Suprapubic skin (tissue), 3 donors: ENCODE measurements at regions not wholly inside any gene's neighbourhood (a gene's known extent, or its start where the extent isn't known, plus 50 kb on each side); places are given as distances from the start of the nearest gene placed in this dataset.

Source experiments
- POLR2A ChIP-seq, 2 donors: fragments of 450-650 bp; IDR thresholded peaks; one replicate each; pipeline ENCODE4 v1.6.1; 2017; ENCODE audit warnings: antibody characterized with exemption in 2 of 2, mild to moderate bottlenecking in 2 of 2, moderate library complexity in 2 of 2
- TF ChIP-seq, protein P1 (sequence below), 2 donors: fragments of 200-600 bp in 1 of 2; fragments of 450-650 bp in 1 of 2; sonication (generic) in 1 of 2; IDR thresholded peaks; one replicate each; pipeline ENCODE4 v1.5.1; 2016 to 2019; ENCODE audit warnings: antibody characterized with exemption in 2 of 2, mild to moderate bottlenecking in 1 of 2, moderate library complexity in 1 of 2

DNA sequence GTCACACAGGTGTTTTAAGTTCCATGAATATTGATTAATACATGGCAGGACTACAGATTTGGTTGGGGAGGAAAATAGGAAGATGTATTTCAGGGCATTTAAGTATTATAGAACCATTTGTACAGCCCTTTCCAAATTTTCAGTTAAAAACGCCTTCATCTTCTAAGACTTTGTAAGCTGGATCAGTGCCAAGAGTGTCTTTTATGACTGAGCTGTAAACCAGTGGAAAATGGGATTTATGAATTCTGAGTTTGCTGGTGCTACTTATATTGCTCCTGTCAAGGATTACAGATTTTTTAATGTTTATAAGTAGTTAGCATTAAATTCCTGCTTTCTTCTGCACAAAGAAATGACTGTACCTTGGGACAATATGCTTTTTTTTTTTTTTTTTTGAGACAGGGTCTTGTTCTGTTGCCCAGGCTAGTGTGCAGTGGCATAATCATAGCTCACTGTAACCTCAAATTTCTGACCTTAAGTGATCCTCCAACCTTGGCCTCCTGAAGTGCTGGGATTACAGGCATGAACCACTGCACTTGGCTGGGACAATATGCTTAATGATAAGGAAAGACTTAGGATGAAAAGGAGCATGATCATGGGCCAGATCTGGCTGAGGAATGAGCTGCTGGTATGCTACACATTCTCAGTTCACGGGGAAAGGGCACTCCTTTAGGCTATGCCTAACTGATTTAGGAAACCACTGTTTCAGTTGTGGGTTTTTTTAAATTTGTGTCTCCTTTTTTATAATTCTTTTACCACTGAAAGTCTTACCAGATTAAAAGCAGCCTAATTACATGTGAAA is 113.6 kb upstream of the MTNR1B start:
- TF ChIP-seq, protein P1, sequence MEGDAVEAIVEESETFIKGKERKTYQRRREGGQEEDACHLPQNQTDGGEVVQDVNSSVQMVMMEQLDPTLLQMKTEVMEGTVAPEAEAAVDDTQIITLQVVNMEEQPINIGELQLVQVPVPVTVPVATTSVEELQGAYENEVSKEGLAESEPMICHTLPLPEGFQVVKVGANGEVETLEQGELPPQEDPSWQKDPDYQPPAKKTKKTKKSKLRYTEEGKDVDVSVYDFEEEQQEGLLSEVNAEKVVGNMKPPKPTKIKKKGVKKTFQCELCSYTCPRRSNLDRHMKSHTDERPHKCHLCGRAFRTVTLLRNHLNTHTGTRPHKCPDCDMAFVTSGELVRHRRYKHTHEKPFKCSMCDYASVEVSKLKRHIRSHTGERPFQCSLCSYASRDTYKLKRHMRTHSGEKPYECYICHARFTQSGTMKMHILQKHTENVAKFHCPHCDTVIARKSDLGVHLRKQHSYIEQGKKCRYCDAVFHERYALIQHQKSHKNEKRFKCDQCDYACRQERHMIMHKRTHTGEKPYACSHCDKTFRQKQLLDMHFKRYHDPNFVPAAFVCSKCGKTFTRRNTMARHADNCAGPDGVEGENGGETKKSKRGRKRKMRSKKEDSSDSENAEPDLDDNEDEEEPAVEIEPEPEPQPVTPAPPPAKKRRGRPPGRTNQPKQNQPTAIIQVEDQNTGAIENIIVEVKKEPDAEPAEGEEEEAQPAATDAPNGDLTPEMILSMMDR (IDR thresholded peaks at IDR 0.05), result no peak
- no peak for TF ChIP-seq POLR2A (IDR thresholded peaks at IDR 0.05)
